Gastrocnemius medialis (tissue), 4 donors: ENCODE measurements at regions not wholly inside any gene's neighbourhood (a gene's known extent, or its start where the extent isn't known, plus 50 kb on each side); places are given as distances from the start of the nearest gene placed in this dataset.
"Not testable (repeated sequence)": the region's sequence is repeated elsewhere in the genome, so short reads cannot be mapped to it uniquely, and the experiment has no call there.

Experiments used
- ATAC-seq, 2 donors: fragments of 150-250 bp; one replicate each; pipeline ENCODE4 v1.9.1; 2016
- DNase-seq, 2 donors: peaks; one replicate each; pipeline ENCODE4 v3.0.0-alpha.2; 2019
- H3K27ac ChIP-seq, 4 donors: fragments of 200-600 bp; sonication (generic); 1 replicate in 1 of 4; 2 replicates in 3 of 4; pipeline ENCODE4 v1.5.1; 2016 to 2018; ENCODE audit warnings: mild to moderate bottlenecking in 2 of 4, moderate library complexity in 1 of 4
- H3K27me3 ChIP-seq, 3 donors: fragments of 200-600 bp; sonication (generic) in 2 of 3; 1 replicate in 1 of 3; 2 replicates in 2 of 3; pipeline versions ENCODE4 v1.5.1 to v1.6.0; 2016 to 2019; ENCODE audit warnings: mild to moderate bottlenecking in 1 of 3, moderate library complexity in 1 of 3
- H3K36me3 ChIP-seq, 2 donors: fragments of 200-600 bp; sonication (generic) in 1 of 2; one replicate each; pipeline ENCODE4 v1.5.1; 2017 to 2018
- H3K4me1 ChIP-seq, 2 donors: fragments of 200-600 bp; sonication (generic) in 1 of 2; one replicate each; pipeline ENCODE4 v1.5.1; 2016 to 2017; ENCODE audit warnings: mild to moderate bottlenecking in 2 of 2
- H3K4me3 ChIP-seq, 4 donors: fragments of 200-600 bp; sonication (generic) in 3 of 4; 1 replicate in 1 of 4; 2 replicates in 3 of 4; pipeline ENCODE4 v1.5.1; 2016 to 2019; ENCODE audit warnings: mild to moderate bottlenecking in 2 of 4
- H3K9me3 ChIP-seq, 3 donors: fragments of 200-600 bp; sonication (generic) in 2 of 3; 1 replicate in 1 of 3; 2 replicates in 2 of 3; pipeline ENCODE4 v1.5.1; 2016 to 2019
- POLR2A ChIP-seq, 2 donors: fragments of 450-650 bp; IDR thresholded peaks; one replicate each; pipeline ENCODE4 v1.6.1; 2017; ENCODE audit warnings: antibody characterized with exemption in 2 of 2, mild to moderate bottlenecking in 2 of 2, moderate library complexity in 2 of 2
- in situ Hi-C, 4 donors: fragments of 200-750 bp; cut with MboI; loops; one replicate each; pipeline versions ENCODE4 v1.15.0 to v1.8.0; 2017; ENCODE audit warnings: low sequenced_read_pairs in 4 of 4
- intact Hi-C: fragments of 100-400 bp; cut with DNase I; formaldehyde crosslinking; loops from one replicate; pipeline ENCODE4 v1.15.1; 2023; ENCODE audit warnings: low total_unique reads
- TF ChIP-seq, protein P1 (sequence below), 5 experiments: fragments of 450-650 bp in 3 of 5; fragments of 200-600 bp in 2 of 5; sonication (generic) in 2 of 5; IDR thresholded peaks in 4 of 5; conservative IDR thresholded peaks in 1 of 5; 1 replicate in 4 of 5; 2 replicates in 1 of 5; pipeline ENCODE4 v1.5.1; 2016 to 2019; ENCODE audit warnings: antibody characterized with exemption in 5 of 5, mild to moderate bottlenecking in 3 of 5, moderate library complexity in 3 of 5

DNA sequence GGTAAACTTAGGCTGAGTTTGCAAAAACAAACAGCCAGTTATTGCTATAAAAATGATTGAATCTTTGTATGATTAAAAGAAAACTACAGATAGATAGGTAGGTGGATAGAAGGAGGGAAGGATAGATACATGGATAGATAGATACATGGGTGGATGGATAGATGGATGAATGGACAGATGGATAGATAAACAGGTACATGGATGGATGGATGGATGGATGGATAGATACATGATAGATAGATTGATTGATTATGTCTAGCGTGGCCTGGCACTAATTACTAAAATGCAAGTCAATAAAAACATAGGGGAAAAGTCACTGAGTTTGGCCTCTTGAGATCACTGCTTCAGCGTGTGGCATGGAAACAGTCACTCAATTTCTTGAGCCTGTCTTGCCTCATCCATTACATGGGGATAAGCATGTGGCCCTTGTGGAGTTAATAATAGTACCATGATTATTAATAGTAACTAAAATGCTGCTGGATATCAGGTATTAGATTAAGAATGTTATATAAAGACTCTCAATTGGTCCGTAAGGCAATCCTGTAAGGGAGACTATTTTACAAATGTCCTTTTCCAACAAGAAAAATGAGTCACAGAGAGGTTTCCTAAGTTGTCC is 184.9 kb downstream of the HS3ST3A1 start:
- H3K27me3 ChIP-seq: no peaks in the 10 kb centered on the region
- no peaks in the 10 kb centered on the region for H3K4me1 ChIP-seq
- H3K27ac ChIP-seq: no peak overlapping the region
- H3K4me3 ChIP-seq: no peak overlapping the region
- DNase-seq (no peak), ATAC-seq (no peak)
- intact Hi-C loops (no loop called here), in situ Hi-C loops (loop anchor here in 1 of 4 donors (25.0 kb wide), 1 partner anchor 105 kb away; no protein-coding TSS in a partner anchor)
- no peaks in the 10 kb centered on the region for H3K9me3 ChIP-seq
- no peak for TF ChIP-seq POLR2A (IDR thresholded peaks at IDR 0.05)
- TF ChIP-seq, protein P1, sequence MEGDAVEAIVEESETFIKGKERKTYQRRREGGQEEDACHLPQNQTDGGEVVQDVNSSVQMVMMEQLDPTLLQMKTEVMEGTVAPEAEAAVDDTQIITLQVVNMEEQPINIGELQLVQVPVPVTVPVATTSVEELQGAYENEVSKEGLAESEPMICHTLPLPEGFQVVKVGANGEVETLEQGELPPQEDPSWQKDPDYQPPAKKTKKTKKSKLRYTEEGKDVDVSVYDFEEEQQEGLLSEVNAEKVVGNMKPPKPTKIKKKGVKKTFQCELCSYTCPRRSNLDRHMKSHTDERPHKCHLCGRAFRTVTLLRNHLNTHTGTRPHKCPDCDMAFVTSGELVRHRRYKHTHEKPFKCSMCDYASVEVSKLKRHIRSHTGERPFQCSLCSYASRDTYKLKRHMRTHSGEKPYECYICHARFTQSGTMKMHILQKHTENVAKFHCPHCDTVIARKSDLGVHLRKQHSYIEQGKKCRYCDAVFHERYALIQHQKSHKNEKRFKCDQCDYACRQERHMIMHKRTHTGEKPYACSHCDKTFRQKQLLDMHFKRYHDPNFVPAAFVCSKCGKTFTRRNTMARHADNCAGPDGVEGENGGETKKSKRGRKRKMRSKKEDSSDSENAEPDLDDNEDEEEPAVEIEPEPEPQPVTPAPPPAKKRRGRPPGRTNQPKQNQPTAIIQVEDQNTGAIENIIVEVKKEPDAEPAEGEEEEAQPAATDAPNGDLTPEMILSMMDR (IDR thresholded peaks at IDR 0.05 in 4 of 5, conservative IDR thresholded peaks at IDR 0.05 in 1 of 5): no peak
- no peaks in the 10 kb centered on the region for H3K36me3 ChIP-seq

DNA sequence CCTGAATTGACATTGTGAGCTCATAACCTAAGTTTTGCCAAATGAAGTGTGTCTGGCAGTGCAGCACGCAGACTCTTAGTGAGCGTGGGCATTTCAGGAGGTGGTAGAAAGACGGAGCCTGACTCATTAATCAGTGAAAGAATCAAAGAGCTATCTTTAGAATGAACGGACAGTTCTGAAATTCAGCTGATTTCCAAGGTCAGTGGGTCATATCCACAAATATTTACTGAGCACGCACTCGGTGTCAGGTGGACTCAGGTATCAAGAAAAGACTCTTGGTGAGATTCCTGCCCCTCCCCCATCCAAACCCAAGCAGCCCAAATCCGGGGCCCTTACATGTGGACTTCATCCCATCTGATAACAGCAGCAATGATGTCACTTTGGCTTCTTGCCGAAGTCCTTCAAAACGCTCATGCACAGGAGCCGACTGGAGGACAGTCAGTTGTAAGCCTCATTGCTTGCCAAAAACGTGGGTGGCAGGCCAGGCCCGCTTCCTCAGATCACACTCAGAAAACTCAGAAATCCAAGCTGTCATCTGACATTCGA is 185.8 kb downstream of the HS3ST3A1 start:
- no peaks in the 10 kb centered on the region for H3K9me3 ChIP-seq
- no peak for TF ChIP-seq POLR2A (IDR thresholded peaks at IDR 0.05)
- TF ChIP-seq, protein P1 (IDR thresholded peaks at IDR 0.05 in 4 of 5, conservative IDR thresholded peaks at IDR 0.05 in 1 of 5): no peak
- DNase-seq (no peak), ATAC-seq (no peak)
- in situ Hi-C loops (loop anchor here in 1 of 4 donors (25.0 kb wide), 1 partner anchor 104 kb away; no protein-coding TSS in a partner anchor), intact Hi-C loops (no loop called here)
- no peaks in the 10 kb centered on the region for H3K27me3 ChIP-seq
- H3K4me3 ChIP-seq: no peak overlapping the region
- no peaks in the 10 kb centered on the region for H3K4me1 ChIP-seq
- H3K36me3 ChIP-seq: no peaks in the 10 kb centered on the region
- H3K27ac ChIP-seq: no peak overlapping the region

DNA sequence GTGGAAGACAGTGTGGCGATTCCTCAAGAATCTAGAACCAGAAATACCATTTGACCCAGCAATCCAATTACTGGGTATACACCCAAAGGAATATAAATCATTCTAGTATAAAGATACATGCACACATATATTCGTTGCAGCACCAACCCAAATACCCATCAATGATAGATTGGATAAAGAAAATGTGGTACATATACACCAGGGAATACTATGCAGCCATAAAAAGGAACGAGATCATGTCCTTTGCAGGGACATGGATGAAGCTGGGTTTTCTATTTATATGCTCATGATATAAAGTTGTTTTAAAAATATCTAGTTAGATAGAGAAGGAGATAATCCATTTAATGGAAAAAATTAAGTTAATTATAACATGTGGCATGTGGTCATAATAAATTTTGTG is 186.5 kb downstream of the HS3ST3A1 start:
- ATAC-seq, DNase-seq, H3K27me3 ChIP-seq, H3K4me3 ChIP-seq, intact Hi-C loops, H3K36me3 ChIP-seq, H3K4me1 ChIP-seq, H3K27ac ChIP-seq, H3K9me3 ChIP-seq: not testable (repeated sequence)
- in situ Hi-C loops: loop anchor here in 1 of 4 donors (25.0 kb wide), 1 partner anchor 103 kb away; no protein-coding TSS in a partner anchor

DNA sequence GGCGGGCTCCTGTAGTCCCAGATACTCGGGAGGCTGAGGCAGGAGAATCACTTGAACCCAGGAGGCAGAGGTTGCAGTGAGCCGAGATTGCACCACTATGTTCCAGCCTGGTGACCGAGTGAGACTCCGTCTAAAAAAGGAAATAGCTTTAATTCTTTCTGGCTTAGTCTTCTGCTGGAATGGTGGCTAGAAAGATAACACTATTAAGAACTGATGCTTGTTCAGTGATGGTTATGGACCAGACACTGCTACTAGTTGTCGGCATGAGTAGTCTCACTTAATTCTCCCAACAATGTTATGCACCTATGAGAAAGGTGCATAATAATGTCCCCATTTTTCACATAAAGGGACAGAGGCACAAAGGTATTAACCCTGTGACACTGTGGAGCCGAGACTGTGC is 188.7 kb downstream of the HS3ST3A1 start:
- ATAC-seq: no peak
- intact Hi-C loops: no loop called here

DNA sequence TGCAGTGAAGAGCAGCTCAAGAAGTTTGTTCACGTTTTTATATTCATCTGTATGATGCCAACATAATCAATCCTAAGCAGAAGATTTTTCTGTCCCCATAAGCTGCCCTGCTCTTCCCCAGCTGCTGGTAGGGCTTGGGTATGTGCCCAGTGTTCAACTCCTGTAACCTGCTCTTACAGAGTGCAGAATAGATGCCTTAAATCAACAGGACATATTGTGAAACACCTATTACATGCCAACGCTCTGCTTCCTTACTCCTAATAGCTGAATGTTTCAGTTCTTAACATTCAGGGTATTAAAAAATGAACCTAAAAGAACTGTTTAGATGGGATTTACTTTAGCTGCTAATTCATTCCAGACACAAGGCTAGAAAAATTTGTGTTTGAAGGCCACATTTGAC is 190.9 kb downstream of the HS3ST3A1 start:
- intact Hi-C loops: no loop called here
- in situ Hi-C loops: loop anchor here in 1 of 4 donors (25.0 kb wide), 1 partner anchor 99 kb away; no protein-coding TSS in a partner anchor
- no peak overlapping the region for H3K27ac ChIP-seq
- H3K27me3 ChIP-seq: no peaks in the 10 kb centered on the region
- no peak for ATAC-seq
- DNase-seq: no peak
- no peak overlapping the region for H3K4me3 ChIP-seq
- no peaks in the 10 kb centered on the region for H3K36me3 ChIP-seq
- TF ChIP-seq, protein P1 (IDR thresholded peaks at IDR 0.05 in 4 of 5, conservative IDR thresholded peaks at IDR 0.05 in 1 of 5): no peak
- no peak for TF ChIP-seq POLR2A (IDR thresholded peaks at IDR 0.05)
- no peaks in the 10 kb centered on the region for H3K4me1 ChIP-seq
- no peaks in the 10 kb centered on the region for H3K9me3 ChIP-seq

More for the DNA sequence above, 188.7 kb downstream of the HS3ST3A1 start:
- H3K9me3 ChIP-seq: no peaks in the 10 kb centered on the region
- no peaks in the 10 kb centered on the region for H3K4me1 ChIP-seq
- no peaks in the 10 kb centered on the region for H3K36me3 ChIP-seq
- no peak overlapping the region for H3K27ac ChIP-seq
- H3K27me3 ChIP-seq: no peaks in the 10 kb centered on the region
- no peak for DNase-seq
- in situ Hi-C loops: loop anchor here in 1 of 4 donors (25.0 kb wide), 1 partner anchor 101 kb away; no protein-coding TSS in a partner anchor
- TF ChIP-seq, protein P1 (IDR thresholded peaks at IDR 0.05 in 4 of 5, conservative IDR thresholded peaks at IDR 0.05 in 1 of 5): no peak
- no peak for TF ChIP-seq POLR2A (IDR thresholded peaks at IDR 0.05)
- H3K4me3 ChIP-seq: no peak overlapping the region
